ENCODE measurements at regions not wholly inside any gene's neighbourhood (a gene's known extent, or its start where the extent isn't known, plus 50 kb on each side); places are given as distances from the start of the nearest gene placed in this dataset.

- TF ChIP-seq POLR2AphosphoS5 (IDR thresholded peaks at IDR 0.05) (no peak), CTCF (IDR thresholded peaks at IDR 0.05) (no peak), POLR2A (IDR thresholded peaks at IDR 0.05; ENCODE audit: low read depth) (no peak)
Observed at GRCh38 chr2:14053105-14053504, 579.4 kb upstream of the LRATD1 start.
